Breast epithelium (tissue), 3 donors: ENCODE measurements at regions not wholly inside any gene's neighbourhood (a gene's known extent, or its start where the extent isn't known, plus 50 kb on each side); places are given as distances from the start of the nearest gene placed in this dataset.
"Not testable (repeated sequence)": the region's sequence is repeated elsewhere in the genome, so short reads cannot be mapped to it uniquely, and the experiment has no call there.

Experiments used
- CTCF ChIP-seq, 3 donors: fragments of 450-650 bp; IDR thresholded peaks; one replicate each; pipeline ENCODE4 v1.5.1; 2016 to 2017; ENCODE audit warnings: antibody characterized with exemption in 3 of 3, mild to moderate bottlenecking in 3 of 3, moderate library complexity in 3 of 3
- POLR2AphosphoS5 ChIP-seq, 3 donors: sonication (generic); formaldehyde crosslinking; IDR thresholded peaks; one replicate each; pipeline ENCODE4 v1.6.1; 2017; ENCODE audit warnings: antibody characterized with exemption in 3 of 3

- TF ChIP-seq POLR2AphosphoS5, CTCF (IDR thresholded peaks at IDR 0.05): not testable (repeated sequence)
These were observed 357.9 kb downstream of the TMEM121 start for GRCh38 chr14:105884192-105884807.
